Kasumi-1 (cell line): ENCODE measurements at regions not wholly inside any gene's neighbourhood (a gene's known extent, or its start where the extent isn't known, plus 50 kb on each side); places are given as distances from the start of the nearest gene placed in this dataset.
"Not testable (repeated sequence)": the region's sequence is repeated elsewhere in the genome, so short reads cannot be mapped to it uniquely, and the experiment has no call there.

ENCODE experiments used
- DNase-seq, 2 experiments: peaks; one replicate each; lab custom pipeline; 2025; lab: John Stamatoyannopoulos, UW

DNA sequence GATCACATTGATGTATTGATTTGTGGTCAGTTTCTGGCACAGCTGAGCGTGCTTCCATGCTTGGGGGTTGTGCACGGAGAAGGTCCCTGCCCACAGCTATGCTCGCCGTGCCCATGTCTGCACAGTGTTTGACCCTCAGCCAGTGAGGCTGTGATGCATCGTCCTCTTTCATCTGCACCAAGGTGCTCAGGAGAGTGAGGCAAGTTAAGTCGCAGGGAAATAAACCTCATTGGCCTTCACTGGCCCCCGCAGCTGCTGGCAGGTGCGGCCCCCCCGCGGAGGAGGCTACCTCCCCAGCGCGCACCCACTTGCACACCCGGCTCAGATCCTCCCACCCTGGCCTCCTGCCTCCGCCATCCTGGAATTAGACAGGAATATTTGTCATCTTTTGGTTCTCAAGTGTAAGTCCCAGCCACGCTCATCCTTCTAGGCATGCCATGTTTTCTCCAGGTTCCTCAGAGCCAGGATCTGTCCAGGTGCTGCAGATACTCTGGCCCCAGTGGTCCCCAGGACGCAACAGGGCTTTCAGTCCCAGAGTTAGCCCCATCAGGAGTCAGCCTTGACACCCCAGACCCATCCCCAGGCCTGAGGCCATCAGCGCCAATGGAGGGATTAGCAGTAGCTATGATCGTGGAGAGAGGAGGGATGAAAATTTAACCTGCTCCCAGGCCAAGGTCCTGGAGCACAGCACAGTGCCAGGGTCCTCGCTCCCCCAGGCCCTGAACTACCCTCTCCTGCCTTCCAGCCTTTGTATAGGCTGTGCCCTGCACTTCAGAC, 93.7 kb downstream of the OAT start:
- DNase-seq, result no peak

DNA sequence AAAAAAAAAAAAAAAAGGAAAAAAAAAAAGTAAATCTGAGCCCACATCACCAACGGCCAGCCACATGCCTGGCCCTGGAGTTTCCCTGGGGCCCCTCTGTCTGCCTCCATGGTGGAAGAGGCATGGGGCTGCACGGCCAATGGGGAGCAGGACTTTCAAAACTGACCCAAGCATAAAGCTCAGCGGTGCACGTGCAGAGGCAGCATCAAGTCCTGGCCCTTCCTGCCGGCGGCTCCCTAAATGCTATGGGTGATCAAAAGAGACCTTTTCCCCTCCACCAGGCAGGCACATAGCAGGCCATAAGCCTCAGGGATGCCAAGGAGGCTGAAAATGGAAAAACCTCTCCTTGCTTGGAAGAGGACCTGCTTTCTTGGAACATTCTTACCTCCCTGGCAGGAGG, 94.3 kb downstream of the OAT start:
- no peak for DNase-seq

DNA sequence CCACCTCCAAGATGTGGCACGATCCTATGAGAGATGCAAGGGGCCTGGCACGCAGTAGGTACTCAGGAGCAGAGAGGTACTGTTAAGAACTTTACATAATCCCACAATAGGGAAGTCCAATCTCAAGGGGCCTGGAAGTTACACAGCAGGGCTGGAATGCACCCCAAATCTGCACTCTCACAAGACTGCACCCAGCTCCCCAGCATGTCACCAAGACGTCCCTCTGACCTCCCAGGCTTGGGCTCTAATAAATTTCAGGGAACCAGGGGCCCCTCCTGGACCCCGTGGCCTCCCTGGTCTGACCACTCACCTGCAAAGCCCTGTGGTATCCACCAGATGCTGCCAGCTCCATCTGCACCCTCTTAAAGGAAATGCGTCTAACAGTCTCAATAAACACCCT, 94.9 kb downstream of the OAT start:
- DNase-seq, result no peak

DNA sequence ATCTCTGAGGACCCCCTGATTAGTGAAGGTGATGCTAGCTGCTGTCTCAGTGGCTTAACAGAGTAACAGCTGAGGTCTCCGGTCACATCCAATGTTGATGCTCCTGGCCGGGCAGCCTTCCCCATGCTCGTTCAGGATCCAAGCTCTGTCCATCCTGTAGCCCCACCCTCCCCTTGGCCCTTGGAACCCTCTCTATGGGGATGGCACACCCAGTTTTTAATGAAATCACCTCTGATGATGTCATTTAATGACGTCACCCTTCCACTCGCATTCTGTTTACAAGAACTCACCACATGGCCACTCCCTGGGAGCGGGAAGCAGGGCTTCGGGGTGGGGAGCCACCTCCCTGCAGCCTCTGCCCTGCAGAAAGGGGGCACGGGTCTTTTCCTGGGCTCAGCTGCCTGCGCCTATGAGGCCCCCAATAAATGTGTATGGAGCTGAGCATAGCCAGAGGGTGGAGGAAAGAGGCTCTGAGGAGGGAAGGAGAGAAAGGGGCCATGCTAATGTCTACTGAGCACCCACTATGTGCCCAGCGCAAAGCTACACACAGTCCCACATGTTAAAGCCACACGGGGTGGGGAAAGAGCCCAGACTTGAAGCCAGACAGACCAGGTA, 95.5 kb downstream of the OAT start:
- DNase-seq, result no peak

DNA sequence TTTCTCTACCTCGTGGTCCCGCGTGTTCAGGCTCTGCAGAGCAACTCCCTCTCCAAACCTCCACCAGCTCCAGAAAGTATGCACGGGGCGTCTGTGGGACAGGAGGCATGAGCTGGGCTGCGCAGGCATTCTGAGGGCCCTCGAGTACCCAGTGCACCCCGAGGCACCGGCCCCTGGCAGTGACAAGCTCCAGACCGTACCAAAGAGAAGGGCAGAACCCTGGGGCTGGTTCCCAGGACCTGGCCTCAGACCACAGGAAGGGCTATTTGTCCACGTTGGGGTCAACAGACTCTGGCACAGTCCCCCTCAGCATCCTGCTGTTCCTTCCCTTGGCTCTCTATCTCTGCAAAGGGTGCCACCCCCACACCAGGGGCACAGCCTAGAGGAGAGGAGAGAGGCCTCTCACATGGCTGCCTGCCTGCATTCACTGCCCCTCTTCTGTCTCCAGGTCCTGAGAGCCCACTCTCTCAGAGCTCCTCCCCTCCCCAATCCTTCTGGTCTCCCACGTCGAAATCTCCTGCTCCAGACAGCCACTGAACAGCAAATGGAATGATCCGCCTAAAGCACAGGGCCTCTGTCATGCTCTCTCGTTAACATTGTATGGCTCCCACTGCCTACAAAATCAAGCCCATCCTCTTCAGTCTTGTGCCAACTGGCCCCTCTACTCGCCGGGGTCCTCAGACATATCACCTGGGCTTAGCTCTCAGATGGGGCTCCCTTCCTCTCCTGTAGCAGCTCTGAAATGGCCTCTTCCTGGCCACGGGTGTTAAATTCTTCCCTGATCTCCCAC, 96.3 kb downstream of the OAT start:
- no peak for DNase-seq

DNA sequence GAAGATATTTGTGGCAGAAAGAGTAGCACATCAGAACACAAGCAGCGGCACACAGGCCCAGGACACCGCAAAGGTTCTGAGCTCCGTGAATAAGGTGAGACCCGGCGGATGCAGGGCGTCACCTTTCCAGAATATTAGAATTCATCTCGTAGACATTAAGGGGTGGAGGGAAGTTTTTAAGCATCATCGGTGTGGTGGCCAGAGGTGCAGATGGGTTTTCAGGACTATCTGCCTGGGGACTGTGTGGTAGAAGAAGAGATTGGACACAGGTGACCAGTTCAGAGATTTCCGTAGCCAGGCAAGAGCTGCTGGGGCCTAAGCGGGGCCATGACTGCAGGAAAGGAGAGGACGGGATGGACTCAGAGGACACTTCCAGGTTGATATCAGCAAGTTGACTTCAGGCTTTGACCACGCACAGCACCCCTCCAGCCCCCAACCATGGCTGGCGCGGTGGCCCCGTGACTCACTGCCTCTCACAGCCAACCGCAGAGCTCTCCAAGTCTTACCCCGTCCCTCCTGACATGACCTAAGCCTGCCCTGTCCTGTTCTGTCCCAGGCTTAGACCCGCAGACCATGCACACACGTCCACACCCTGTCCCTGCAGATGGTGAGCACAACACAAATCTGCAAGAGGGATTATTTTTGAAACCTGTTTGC, 97.2 kb downstream of the OAT start:
- DNase-seq, result no peak

DNA sequence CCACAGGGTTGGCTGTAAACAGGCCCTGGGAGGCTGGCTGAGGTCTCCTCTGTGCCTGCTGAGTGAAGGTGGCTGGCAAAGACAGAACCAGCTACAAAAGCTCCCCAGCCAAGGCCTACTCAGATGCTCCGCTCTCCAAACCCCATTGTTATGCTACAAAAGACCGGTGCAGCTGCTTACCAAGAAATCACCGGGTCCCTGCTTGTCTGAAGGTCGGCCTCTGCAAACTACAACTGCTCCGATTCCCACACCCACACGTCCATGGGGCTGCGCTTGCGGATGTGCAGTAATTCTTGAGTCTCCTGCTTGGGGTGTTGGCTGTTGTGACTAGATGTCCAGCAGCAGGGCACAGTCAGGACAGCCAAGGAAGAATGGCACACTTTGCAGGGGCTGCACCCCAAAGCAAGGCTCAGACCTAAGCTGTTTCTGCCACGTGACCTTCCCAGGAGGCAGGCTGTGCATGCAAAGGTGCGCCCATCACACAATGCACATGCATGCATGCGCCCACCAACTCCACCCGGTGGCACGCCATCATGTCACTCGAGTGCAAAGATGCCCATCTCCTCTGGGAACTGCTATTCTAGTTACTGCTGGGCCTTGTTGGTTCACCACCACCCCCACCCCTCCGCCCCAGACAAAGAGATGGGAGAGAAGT, 97.8 kb downstream of the OAT start:
- DNase-seq, result no peak

DNA sequence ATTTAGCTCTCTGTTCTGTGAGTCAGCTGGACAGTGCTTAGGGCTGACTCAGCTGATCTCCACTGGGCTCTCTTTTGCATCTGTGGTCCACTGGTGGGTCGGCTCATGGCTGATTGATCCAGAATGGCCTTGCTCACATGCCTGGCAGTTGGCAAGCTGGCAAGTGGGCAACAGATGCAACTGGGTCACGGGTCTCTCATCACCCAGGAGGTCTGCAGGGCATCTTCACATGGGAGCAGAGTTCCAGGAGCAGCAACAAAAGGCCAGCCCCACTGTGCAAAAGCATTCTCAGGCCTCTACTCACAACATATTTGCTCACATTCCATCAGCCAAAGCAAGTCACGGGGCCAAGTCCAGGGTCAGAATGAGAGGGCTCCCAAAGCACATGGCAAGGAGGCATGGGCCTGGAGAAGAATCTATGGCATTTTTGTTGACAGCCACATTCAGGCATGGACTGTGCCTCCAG, 98.8 kb downstream of the OAT start:
- no peak for DNase-seq

DNA sequence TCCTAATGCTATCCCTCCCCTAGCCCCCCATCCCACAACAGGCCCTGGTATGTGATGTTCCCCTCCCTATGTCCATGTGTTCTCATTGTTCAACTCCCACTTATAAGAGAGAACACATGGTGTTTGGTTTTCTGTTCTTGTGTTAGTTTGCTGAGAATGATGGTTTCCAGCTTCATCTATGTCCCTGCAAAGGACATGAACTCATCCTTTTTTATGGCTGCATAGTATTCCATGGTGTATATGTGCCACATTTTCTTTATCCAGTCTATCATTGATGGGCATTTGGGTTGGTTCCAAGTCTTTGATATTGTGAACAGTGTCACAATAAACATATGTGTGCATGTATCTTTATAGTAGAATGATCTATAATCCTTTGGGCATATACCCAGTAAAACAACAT, 99.2 kb downstream of the OAT start:
- DNase-seq, result not testable (repeated sequence)

DNA sequence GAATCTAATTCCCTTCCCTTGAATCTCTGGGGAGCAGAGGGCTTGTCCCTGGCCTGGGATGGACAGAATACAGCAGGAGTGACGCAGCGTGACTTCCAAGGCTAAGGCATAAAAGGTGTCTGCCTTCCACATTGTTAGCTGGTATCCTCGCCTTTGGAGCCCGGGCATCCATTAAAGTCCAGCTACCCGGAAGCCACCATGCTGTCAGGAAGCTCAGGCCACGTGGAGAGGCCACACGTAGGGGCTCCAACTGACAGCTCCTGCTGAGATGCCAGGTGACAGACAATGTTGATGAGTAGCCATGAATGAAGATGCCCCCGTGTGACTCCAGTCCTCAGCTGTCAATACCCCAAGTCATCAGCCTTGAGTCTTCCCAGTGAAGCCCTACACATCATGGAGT, 99.9 kb downstream of the OAT start:
- no peak for DNase-seq

DNA sequence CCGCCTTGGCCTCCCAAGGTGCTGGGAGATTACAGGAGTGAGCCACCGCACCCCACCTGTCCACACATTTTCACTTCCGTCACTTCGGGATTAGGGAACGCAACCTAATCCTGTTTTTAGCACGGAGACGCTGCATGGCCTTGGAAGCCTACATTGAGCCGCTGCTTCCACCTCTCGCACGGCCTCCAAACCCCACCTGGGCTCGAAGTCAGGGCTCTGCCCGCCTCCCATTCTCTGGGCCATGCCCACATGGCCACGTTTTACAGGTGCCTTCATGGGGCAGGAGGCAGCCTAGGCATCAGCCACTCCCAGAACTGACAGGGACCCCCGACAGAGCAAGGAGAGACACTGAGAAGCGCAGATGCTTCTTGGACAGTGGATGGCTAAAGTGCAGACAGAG, 100.6 kb downstream of the OAT start:
- no peak for DNase-seq

DNA sequence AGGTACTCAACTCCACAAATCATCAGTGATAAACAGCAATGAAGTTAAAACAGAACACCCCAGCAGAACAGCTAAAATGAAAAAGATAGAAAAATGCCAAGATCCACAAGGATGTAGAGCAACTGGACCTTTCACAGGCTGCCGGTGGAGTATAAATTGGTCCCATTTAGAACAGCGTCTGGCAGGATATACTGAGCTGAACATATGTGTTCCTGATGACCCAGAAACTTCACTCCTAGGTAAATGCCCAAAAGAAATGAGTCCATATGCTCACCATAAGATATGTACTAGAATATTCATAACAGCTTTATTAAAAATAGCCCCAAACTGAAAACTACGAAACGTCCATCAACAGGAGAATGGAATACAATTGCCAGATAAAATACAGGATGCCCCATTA, 102.4 kb downstream of the OAT start:
- DNase-seq, result no peak

DNA sequence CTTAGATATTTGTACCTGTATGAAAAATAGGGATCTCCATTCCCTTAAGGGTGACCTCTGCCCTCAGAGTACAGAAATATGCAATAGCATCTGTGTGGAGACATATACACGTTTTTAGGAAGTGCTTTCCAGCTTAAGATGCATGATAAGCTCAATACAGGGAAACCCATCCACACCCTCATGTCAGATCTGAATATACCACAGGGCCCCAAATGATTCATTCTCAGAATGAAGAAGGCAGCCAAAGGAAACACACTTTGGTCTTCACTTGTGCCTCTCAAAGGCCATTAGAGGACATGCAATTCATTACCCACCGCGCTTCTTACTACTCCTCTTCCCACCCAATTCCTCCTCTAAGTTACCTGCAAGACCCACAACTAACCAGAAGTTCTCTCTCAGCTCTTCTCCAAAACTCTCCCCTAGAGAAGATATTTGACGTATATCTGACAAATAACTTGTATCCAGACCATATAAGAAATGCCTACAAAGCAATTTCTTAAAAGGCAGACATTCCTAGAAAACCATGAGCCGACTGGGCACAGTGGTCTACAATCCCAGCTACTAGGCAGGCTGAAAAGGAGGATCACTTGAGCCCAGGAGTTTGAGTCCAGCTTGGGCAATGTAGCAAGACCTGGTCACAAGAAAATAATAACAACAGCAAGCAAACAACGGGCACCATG, 103.0 kb downstream of the OAT start:
- no peak for DNase-seq

DNA sequence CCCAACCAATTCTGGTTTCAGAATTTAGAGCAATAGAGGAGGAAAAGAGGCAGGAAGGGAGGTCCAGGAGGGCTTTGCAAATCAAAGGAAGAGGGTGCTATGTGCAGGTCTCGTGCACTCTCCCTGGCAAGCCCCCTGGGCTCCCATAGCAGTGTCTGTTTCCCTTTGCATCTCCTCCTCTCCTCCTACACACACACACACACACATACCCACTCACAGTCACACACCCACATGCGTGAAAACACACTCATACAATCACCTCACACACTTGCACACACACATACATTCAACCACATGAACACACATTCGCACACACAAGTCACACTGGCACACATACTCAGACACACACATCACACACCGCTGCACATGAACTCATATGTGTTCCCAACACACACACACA, 105.3 kb downstream of the OAT start:
- DNase-seq, result no peak

DNA sequence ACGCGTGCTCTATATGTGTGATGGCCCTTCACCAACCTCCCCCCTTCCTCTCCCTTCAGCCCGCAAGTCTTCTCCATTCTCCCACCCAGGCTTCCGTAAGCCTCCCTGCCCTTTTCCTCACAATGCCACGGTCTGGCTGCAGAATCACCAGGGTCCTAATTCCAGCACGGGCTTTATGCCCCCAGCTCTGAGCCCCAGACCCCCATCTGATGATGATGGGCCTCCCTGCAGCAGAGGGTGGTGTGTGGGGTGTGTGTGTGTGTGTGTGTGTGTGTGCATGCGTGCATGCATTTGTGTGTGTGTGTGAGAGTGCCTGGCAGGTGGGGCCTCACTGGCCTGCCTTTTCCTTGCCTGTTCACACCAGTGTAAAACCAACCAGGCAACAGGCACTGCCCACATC, 109.9 kb downstream of the OAT start:
- no peak for DNase-seq

DNA sequence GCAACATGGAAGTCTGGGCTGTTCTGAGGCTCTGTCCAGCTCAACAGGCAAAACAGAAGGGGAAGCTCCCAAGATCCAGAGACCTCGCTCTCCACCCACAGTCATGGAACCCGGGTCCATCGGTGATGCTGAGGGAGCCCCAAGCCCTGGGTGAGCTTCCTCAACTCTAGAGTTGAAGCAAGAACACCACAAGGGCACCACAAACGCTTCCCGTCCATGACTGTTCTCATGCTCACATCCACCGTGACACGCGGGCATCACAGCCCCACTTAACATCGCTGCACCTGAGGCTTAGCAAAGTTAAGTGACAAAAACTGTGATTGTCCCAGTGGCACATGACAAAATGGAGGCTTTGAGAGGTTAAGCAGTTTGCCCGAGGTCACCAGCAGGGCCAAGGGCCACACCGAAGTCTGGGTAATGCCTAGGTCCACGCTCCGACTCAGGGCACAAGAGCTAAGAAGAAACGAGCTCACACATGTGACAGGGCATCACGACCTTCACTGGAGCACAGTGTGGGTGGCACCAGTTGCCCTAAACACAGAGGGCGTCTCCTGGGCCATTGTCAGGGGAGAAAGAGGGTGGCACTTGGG, 110.6 kb downstream of the OAT start:
- DNase-seq, result no peak

DNA sequence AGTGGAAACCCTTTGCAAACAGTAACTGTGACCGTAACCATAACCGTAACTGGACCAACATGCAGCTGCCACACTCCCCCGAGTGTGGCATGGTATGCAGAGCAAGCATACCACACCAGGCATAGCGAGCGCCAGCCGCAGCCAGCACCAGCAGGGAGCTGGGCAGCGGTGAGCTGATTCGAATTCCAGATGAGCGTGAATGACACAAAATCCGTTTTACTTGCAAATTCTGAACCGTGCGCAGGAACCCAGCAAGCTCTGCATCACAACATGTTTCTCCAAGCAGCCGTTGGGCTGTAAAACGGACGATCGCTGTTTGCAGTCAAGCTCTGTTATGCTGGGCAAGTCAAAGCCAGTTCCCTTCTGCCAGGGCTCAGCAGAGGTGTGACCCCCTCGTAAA, 111.1 kb downstream of the OAT start:
- no peak for DNase-seq

DNA sequence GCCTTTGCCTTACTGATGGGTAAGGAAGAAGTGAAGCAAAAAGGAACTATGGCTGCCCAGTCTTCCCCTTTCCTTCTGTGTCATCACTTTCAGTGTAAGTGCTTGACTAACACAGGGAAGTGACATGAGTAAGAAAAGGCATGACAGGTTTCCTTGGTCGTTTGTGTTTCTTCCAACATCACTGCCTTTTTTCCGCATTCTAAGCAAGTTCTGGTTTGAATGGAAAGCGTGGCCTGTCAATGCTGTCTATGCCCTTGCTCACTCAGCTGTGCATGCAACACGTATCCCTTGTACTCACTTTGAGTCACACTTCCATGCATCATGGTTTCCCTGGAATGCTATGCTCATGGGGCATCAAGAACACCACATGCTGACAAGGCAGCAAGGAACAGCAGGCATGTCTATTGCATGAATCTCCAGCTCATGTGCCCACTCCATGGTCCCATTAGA, 111.8 kb downstream of the OAT start:
- DNase-seq, result no peak

DNA sequence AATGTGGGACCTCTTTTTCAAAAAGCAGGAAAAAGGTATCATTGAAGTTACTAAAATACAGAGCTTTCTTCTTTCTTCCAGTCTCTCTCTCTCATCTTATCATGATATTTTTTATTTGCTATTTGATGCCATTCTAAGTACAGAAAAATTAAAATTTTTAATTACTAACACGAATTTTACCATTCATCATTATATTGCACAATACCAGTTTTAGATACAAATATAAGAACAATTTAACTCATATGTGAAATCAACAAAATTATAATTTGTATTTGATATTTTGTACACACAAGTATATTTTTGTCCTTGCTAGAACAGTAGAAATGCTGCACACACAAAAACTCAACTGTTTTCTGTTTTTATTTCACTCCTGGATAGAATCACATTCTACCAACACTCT, 112.2 kb downstream of the OAT start:
- no peak for DNase-seq

DNA sequence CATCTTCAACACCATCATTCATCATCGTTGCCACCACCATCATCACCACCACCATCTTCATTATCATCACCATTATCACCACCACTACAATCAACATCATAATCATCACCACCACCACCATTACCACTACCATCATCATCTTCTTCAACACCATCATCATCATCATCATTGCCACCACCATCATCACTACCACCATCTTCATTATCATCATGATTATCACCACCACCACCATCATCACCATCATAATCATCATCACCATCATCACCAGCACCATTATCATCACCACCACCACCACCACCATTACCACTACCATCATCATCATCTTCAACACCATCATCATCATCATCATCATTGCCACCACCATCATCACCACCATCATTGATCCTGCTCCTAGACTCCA, 112.7 kb downstream of the OAT start:
- DNase-seq, result no peak

DNA sequence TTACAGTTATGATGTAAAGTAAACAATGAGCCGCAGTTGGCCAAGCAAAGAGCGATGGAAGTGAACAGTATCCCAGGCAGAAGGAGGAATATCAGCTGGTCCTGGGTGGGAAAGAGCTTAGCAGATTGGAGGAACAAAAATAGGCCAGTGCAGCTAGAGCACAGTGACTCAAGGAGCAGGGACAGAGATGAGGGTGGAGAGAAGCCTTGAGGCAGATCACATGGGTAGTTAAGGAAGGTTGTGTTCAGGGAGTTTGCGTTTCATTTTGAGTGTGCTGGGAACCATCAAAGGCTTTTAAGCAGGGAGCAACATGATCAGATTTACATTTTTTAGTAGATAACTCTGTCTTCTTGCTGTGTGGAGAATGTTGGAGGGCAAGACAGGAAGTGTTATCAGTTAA, 113.6 kb downstream of the OAT start:
- DNase-seq, result no peak
